Mucosa of descending colon (tissue), 3 donors: ENCODE measurements at regions not wholly inside any gene's neighbourhood (a gene's known extent, or its start where the extent isn't known, plus 50 kb on each side); places are given as distances from the start of the nearest gene placed in this dataset.

Source experiments
- ATAC-seq: fragments of 200-7000 bp; cut with Tn5 transposase; one replicate; pipeline ENCODE4 v1.9.1; 2020; ENCODE audit warnings: mild to moderate bottlenecking, moderate library complexity
- DNase-seq, 3 donors: peaks; one replicate each; pipeline ENCODE4 v3.0.0-alpha.2; 2020
- H3K36me3 ChIP-seq: fragments of 200-600 bp; one replicate; pipeline ENCODE4 v1.8.0; 2021; ENCODE audit warnings: low read depth, mild to moderate bottlenecking
- H3K4me1 ChIP-seq: fragments of 200-600 bp; one replicate; pipeline ENCODE4 v1.8.0; 2021; ENCODE audit warnings: low read depth, mild to moderate bottlenecking
- H3K4me3 ChIP-seq: fragments of 200-600 bp; one replicate; pipeline ENCODE4 v1.8.0; 2021; ENCODE audit warnings: mild to moderate bottlenecking
- H3K9me3 ChIP-seq: fragments of 200-600 bp; one replicate; pipeline ENCODE4 v1.8.0; 2021; ENCODE audit warnings: mild to moderate bottlenecking
- intact Hi-C, 2 donors: fragments of 100-400 bp; cut with DNase I in 1 of 2; cut with micrococcal nuclease in 1 of 2; formaldehyde crosslinking; loops; one replicate each; pipeline versions ENCODE4 v1.11.0 to v1.11.1; 2022; cut with DNase I, micrococcal nuclease
- TF ChIP-seq, protein P1 (sequence below): fragments of 200-600 bp; IDR thresholded peaks from one replicate; pipeline ENCODE4 v1.8.0; 2022; ENCODE audit warnings: antibody characterized with exemption, mild to moderate bottlenecking
- donor health status: DM: no; HTN: no; CAD: no; lungs with moderate emphysema.
- donor health status: DM: no; HTN: no; CAD: no.
- donor health status: DM: no; HTN: yes; CAD: no.

DNA sequence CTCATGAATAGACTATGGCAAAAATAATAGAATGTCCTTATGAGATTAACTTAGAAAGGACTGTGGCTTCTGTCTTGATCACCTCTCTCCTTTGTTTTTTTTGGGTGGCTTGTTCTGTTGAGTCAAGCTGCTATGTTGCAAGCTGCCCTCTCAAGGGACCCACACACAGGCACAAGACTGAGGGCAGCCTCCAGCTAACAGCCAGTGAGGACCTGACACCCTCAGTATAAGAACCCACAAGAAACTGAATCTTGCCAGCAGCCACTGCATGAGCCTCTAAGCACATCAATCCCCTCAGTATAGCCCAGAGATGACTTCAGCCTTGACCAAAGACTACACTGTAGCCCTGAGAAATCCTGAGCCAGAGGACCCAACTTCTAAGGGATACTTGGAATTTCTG is 361.1 kb downstream of the MCTP2 start:
- no peaks in the 10 kb centered on the region for H3K9me3 ChIP-seq
- no peaks in the 10 kb centered on the region for H3K4me1 ChIP-seq
- no peak for DNase-seq
- H3K36me3 ChIP-seq = no peaks in the 10 kb centered on the region
- TF ChIP-seq, protein P1, sequence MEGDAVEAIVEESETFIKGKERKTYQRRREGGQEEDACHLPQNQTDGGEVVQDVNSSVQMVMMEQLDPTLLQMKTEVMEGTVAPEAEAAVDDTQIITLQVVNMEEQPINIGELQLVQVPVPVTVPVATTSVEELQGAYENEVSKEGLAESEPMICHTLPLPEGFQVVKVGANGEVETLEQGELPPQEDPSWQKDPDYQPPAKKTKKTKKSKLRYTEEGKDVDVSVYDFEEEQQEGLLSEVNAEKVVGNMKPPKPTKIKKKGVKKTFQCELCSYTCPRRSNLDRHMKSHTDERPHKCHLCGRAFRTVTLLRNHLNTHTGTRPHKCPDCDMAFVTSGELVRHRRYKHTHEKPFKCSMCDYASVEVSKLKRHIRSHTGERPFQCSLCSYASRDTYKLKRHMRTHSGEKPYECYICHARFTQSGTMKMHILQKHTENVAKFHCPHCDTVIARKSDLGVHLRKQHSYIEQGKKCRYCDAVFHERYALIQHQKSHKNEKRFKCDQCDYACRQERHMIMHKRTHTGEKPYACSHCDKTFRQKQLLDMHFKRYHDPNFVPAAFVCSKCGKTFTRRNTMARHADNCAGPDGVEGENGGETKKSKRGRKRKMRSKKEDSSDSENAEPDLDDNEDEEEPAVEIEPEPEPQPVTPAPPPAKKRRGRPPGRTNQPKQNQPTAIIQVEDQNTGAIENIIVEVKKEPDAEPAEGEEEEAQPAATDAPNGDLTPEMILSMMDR = no peak
- no peak for ATAC-seq
- H3K4me3 ChIP-seq = no peak overlapping the region
- intact Hi-C loops = no loop called here

GRCh38 chr15:94596707-94597106 is 365.3 kb downstream of the MCTP2 start:
- no peak for DNase-seq
- Histone ChIP-seq H3K4me1 (no peaks in the 10 kb centered on the region), H3K4me3 (no peak overlapping the region), H3K36me3 (no peaks in the 10 kb centered on the region), H3K9me3 (no peaks in the 10 kb centered on the region)
- ATAC-seq = no peak
- TF ChIP-seq, protein P1 = no peak
- intact Hi-C loops = no loop called here

GRCh38 chr15:94600505-94600904 is 369.1 kb downstream of the MCTP2 start:
- no peak for ATAC-seq
- intact Hi-C loops = no loop called here

GRCh38 chr15:94602754-94603470 is 371.6 kb downstream of the MCTP2 start:
- H3K36me3 ChIP-seq = no peaks in the 10 kb centered on the region
- H3K9me3 ChIP-seq = no peaks in the 10 kb centered on the region
- TF ChIP-seq, protein P1 = no peak
- intact Hi-C loops = no loop called here
- no peak overlapping the region for H3K4me3 ChIP-seq
- no peaks in the 10 kb centered on the region for H3K4me1 ChIP-seq
- ATAC-seq (no peak), DNase-seq (no peak)

More at GRCh38 chr15:94600505-94600904, 369.1 kb downstream of the MCTP2 start:
- no peak overlapping the region for H3K4me3 ChIP-seq
- TF ChIP-seq, protein P1 = no peak
- H3K36me3 ChIP-seq = no peaks in the 10 kb centered on the region
- H3K9me3 ChIP-seq = no peaks in the 10 kb centered on the region
- no peak for DNase-seq
- H3K4me1 ChIP-seq = no peaks in the 10 kb centered on the region

GRCh38 chr15:94606286-94606685 is 374.9 kb downstream of the MCTP2 start:
- ATAC-seq (no peak), DNase-seq (no peak)
- intact Hi-C loops = no loop called here
- Histone ChIP-seq H3K4me1 (no peaks in the 10 kb centered on the region), H3K36me3 (no peaks in the 10 kb centered on the region), H3K4me3 (no peak overlapping the region), H3K9me3 (no peaks in the 10 kb centered on the region)
- TF ChIP-seq, protein P1 = no peak
